OCI-LY1 (cell line): ENCODE measurements at regions not wholly inside any gene's neighbourhood (a gene's known extent, or its start where the extent isn't known, plus 50 kb on each side); places are given as distances from the start of the nearest gene placed in this dataset.

ENCODE experiments used
- H2AFZ ChIP-seq: fragments of 200-600 bp; sonication (generic), shearing (Covaris generic); 2 replicates; pipeline ENCODE4 v1.6.0; 2014; ENCODE audit warnings: antibody characterized with exemption, mild to moderate bottlenecking, low read length
- H3F3A ChIP-seq: fragments of 200-600 bp; sonication (generic), shearing (Covaris generic); 2 replicates; pipeline ENCODE4 v1.6.0; 2014; ENCODE audit warnings: mild to moderate bottlenecking, antibody characterized with exemption, low read length, moderate library complexity; ENCODE audit not compliant: insufficient read depth
- H3K27ac ChIP-seq: fragments of 200-600 bp; sonication (generic); 2 replicates; pipeline ENCODE4 v1.5.1; 2014; ENCODE audit warnings: low read length, mixed run types, mild to moderate bottlenecking, low read depth; ENCODE audit not compliant: poor library complexity, severe bottlenecking
- H3K27me3 ChIP-seq: fragments of 200-600 bp; sonication (generic); 2 replicates; pipeline ENCODE4 v1.6.0; 2014; ENCODE audit warnings: antibody characterized with exemption, mild to moderate bottlenecking, low read length, moderate library complexity; ENCODE audit not compliant: insufficient read depth
- H3K36me3 ChIP-seq: fragments of 200-600 bp; sonication (generic); 2 replicates; pipeline ENCODE4 v1.6.1; 2014; ENCODE audit warnings: mild to moderate bottlenecking, antibody characterized with exemption, low read length, moderate library complexity, mixed read lengths; ENCODE audit not compliant: insufficient read depth
- H3K4me1 ChIP-seq: fragments of 200-600 bp; sonication (generic); 2 replicates; pipeline ENCODE4 v1.5.1; 2014; ENCODE audit warnings: mild to moderate bottlenecking, low read length, moderate library complexity; ENCODE audit not compliant: insufficient read depth, severe bottlenecking
- H3K4me2 ChIP-seq: fragments of 200-600 bp; sonication (generic), shearing (Covaris generic); 2 replicates; pipeline ENCODE4 v1.6.1; 2014; ENCODE audit warnings: low read length
- H3K4me3 ChIP-seq: fragments of 200-600 bp; sonication (generic); 2 replicates; pipeline ENCODE4 v1.5.1; 2014; ENCODE audit warnings: low read length, low read depth, mild to moderate bottlenecking, mixed read lengths; ENCODE audit not compliant: poor library complexity, severe bottlenecking
- H3K79me2 ChIP-seq: fragments of 200-600 bp; shearing (Covaris generic); 2 replicates; pipeline ENCODE4 v1.6.1; 2016; ENCODE audit warnings: mixed run types, low read length, mixed read lengths; ENCODE audit not compliant: insufficient read depth
- H3K9ac ChIP-seq: fragments of 200-600 bp; sonication (generic), shearing (Covaris generic); 2 replicates; pipeline ENCODE4 v1.6.1; 2014; ENCODE audit warnings: mild to moderate bottlenecking, low read length, mixed read lengths
- H3K9me2 ChIP-seq: fragments of 200-600 bp; sonication (generic), shearing (Covaris generic); 2 replicates; pipeline ENCODE4 v1.6.1; 2014; ENCODE audit warnings: low read depth, mild to moderate bottlenecking, low read length, mixed read lengths
- H3K9me3 ChIP-seq: fragments of 200-600 bp; shearing (Covaris generic); 2 replicates; pipeline ENCODE4 v1.6.1; 2014; ENCODE audit warnings: low read length, mixed read lengths
- H4K20me1 ChIP-seq: fragments of 200-600 bp; sonication (generic), shearing (Covaris generic); 2 replicates; pipeline ENCODE4 v1.6.0; 2016; ENCODE audit warnings: mild to moderate bottlenecking, low read length; ENCODE audit not compliant: insufficient read depth
- EZH2 ChIP-seq: fragments of 200-600 bp; sonication (generic), shearing (Covaris generic); IDR thresholded peaks from 2 replicates; pipeline ENCODE4 v1.8.0; 2017; ENCODE audit warnings: borderline replicate concordance, mixed run types, mild to moderate bottlenecking, antibody characterized with exemption, low read length, moderate library complexity, mixed read lengths
- TF ChIP-seq, protein P1 (sequence below): fragments of 200-600 bp; sonication (generic), shearing (Covaris generic); IDR thresholded peaks from 2 replicates; pipeline ENCODE4 v1.5.1; 2017; ENCODE audit warnings: mild to moderate bottlenecking, antibody characterized with exemption, low read length, moderate library complexity, mixed read lengths

DNA sequence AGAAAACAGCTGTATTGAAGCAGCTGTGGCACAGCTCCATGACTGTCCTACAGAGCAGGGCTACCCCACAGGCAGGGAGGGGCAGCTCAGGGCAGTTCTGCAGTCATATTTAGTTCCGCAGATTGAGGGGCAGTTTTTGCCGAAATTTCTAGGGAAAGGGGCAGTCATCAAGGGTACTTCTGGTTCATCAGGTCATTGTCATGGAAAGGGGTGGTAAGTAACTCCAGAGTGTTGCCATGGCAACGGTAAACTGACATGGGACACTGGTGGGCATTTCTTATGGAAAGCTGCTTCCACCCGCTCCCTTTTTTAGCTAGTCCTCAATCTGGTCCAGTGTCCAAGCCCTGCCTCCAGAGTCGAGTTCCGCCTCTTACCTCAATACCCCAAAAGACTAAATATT lies 702.8 kb downstream of the LIG4 start:
- H2AFZ ChIP-seq, result no peak overlapping the region
- H3K27me3 ChIP-seq, result no peaks in the 10 kb centered on the region
- no peaks in the 10 kb centered on the region for H4K20me1 ChIP-seq
- no peaks in the 10 kb centered on the region for H3K36me3 ChIP-seq
- H3K4me3 ChIP-seq, result no peak overlapping the region
- no peak overlapping the region for H3K4me2 ChIP-seq
- no peak overlapping the region for H3K27ac ChIP-seq
- no peaks in the 10 kb centered on the region for H3K79me2 ChIP-seq
- no peaks in the 10 kb centered on the region for H3F3A ChIP-seq
- H3K9me3 ChIP-seq, result no peaks in the 10 kb centered on the region
- no peaks in the 10 kb centered on the region for H3K4me1 ChIP-seq
- H3K9me2 ChIP-seq, result no peaks in the 10 kb centered on the region
- TF ChIP-seq EZH2, result no peak
- no peak overlapping the region for H3K9ac ChIP-seq

- Histone ChIP-seq H3F3A (no peaks in the 10 kb centered on the region), H4K20me1 (no peaks in the 10 kb centered on the region), H3K4me2 (no peak overlapping the region), H3K9ac (no peak overlapping the region), H3K36me3 (no peaks in the 10 kb centered on the region), H2AFZ (no peak overlapping the region), H3K9me2 (no peaks in the 10 kb centered on the region), H3K4me1 (no peaks in the 10 kb centered on the region), H3K79me2 (no peaks in the 10 kb centered on the region), H3K9me3 (no peaks in the 10 kb centered on the region), H3K27ac (no peak overlapping the region), H3K4me3 (no peak overlapping the region), H3K27me3 (no peaks in the 10 kb centered on the region)
- no peak for TF ChIP-seq EZH2
- TF ChIP-seq, protein P1, sequence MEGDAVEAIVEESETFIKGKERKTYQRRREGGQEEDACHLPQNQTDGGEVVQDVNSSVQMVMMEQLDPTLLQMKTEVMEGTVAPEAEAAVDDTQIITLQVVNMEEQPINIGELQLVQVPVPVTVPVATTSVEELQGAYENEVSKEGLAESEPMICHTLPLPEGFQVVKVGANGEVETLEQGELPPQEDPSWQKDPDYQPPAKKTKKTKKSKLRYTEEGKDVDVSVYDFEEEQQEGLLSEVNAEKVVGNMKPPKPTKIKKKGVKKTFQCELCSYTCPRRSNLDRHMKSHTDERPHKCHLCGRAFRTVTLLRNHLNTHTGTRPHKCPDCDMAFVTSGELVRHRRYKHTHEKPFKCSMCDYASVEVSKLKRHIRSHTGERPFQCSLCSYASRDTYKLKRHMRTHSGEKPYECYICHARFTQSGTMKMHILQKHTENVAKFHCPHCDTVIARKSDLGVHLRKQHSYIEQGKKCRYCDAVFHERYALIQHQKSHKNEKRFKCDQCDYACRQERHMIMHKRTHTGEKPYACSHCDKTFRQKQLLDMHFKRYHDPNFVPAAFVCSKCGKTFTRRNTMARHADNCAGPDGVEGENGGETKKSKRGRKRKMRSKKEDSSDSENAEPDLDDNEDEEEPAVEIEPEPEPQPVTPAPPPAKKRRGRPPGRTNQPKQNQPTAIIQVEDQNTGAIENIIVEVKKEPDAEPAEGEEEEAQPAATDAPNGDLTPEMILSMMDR, result no peak
Observed at GRCh38 chr13:107497661-107498060, 717.7 kb downstream of the LIG4 start.

- H3K36me3 ChIP-seq, result no peaks in the 10 kb centered on the region
- H3K9me2 ChIP-seq, result no peaks in the 10 kb centered on the region
- no peak overlapping the region for H3K4me3 ChIP-seq
- TF ChIP-seq, protein P1, result no peak
- TF ChIP-seq EZH2, result no peak
- H3K9ac ChIP-seq, result no peak overlapping the region
- no peaks in the 10 kb centered on the region for H4K20me1 ChIP-seq
- no peak overlapping the region for H3K4me2 ChIP-seq
- no peaks in the 10 kb centered on the region for H3K4me1 ChIP-seq
- H3F3A ChIP-seq, result no peaks in the 10 kb centered on the region
- H3K27ac ChIP-seq, result no peak overlapping the region
- H3K27me3 ChIP-seq, result no peaks in the 10 kb centered on the region
- H3K79me2 ChIP-seq, result no peaks in the 10 kb centered on the region
- no peak overlapping the region for H2AFZ ChIP-seq
- H3K9me3 ChIP-seq, result no peaks in the 10 kb centered on the region
Observed at GRCh38 chr13:107493266-107493665, 722.1 kb downstream of the LIG4 start.

DNA sequence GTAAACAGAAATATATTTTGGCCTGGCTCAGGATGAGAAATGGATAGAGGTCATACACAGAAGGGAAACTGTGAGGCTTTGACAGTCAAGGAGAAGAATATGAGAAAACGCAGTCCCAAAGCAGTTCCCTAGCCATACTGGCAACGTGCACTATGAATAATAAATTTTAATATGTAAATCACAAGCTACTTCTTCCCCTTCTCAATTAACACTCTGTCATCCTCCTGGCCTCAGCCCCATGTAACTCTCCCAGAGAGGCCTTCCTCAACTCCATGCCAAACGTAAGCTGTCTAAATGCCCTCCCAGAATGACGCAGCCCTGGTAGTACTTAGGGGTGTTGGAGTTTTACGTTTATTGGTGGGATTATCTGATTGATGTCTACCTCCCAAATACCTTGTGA lies 732.6 kb downstream of the LIG4 start:
- no peaks in the 10 kb centered on the region for H3F3A ChIP-seq
- no peak overlapping the region for H3K9ac ChIP-seq
- no peak for TF ChIP-seq EZH2
- TF ChIP-seq, protein P1, result no peak
- no peak overlapping the region for H3K27ac ChIP-seq
- H3K4me1 ChIP-seq, result no peaks in the 10 kb centered on the region
- no peak overlapping the region for H3K4me2 ChIP-seq
- no peak overlapping the region for H3K4me3 ChIP-seq
- no peaks in the 10 kb centered on the region for H3K27me3 ChIP-seq
- H3K36me3 ChIP-seq, result no peaks in the 10 kb centered on the region
- H4K20me1 ChIP-seq, result no peaks in the 10 kb centered on the region
- no peak overlapping the region for H2AFZ ChIP-seq
- no peaks in the 10 kb centered on the region for H3K9me3 ChIP-seq
- H3K79me2 ChIP-seq, result no peaks in the 10 kb centered on the region
- no peaks in the 10 kb centered on the region for H3K9me2 ChIP-seq
